GM21367 (cell line): ENCODE measurements at regions not wholly inside any gene's neighbourhood (a gene's known extent, or its start where the extent isn't known, plus 50 kb on each side); places are given as distances from the start of the nearest gene placed in this dataset.

Source experiments
- ATAC-seq: cut with Tn5 transposase; IDR thresholded peaks from one replicate; pipeline ENCODE4 v1.9.1; 2021; ENCODE audit not compliant: unreplicated experiment

DNA sequence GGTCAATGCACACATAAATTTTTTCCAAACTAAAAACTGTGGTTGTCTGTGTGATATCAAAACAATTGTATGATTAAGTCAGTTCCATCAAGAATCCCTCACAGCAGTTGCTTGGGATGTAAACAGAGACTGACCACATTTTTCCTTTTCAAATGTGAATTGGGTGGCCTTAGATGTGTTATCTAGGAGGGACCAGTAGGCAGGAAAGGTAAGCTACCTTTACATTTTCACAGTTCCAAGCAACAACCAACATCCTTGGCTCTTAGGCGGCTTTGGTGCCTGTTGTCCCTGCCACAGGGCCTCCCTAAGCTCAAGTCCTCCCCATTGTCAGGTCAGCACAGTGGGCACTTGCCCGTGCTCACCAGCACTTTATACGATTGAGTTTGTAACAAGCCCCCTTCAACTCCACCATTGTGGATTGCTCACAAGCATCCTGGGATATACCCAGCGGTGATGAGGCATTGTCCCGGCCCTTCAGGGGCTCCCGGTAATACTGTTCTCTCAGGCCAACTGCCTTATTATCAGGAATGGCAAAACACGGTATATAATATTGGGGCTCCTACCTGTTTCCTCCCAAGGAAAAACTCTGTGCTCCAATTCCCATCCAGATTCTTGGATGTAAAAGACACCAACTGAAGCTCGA, 114.9 kb upstream of the ANKRD1 start:
- ATAC-seq: no peak

DNA sequence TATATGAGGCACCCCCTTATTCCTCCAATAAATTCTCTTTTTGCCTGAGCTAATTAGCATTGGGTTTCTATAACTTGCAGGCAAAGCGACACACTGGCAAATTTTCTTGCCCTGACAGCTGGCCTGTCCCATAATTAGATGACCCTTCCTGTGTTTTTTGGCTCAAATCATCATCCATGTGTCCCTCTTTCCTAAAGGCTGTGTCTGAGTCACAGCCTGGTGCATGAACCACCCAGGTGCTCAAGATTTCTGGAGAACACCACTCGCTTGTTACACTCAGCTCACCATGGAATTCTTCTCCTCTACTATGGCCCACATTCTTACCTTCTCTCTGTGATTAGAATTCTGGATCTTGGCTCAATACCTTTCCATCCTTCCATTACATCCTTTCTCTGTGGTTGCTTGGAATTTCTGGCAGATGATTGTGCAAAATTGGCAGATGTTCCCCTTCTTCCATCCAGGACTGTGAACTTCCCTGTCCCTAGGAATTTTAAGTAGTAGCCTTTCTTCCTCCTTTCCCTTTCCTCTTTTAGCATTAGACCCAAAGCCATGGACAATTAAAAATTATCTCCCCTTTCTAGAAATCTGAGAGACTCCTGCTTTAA, 116.0 kb upstream of the ANKRD1 start:
- no peak for ATAC-seq

DNA sequence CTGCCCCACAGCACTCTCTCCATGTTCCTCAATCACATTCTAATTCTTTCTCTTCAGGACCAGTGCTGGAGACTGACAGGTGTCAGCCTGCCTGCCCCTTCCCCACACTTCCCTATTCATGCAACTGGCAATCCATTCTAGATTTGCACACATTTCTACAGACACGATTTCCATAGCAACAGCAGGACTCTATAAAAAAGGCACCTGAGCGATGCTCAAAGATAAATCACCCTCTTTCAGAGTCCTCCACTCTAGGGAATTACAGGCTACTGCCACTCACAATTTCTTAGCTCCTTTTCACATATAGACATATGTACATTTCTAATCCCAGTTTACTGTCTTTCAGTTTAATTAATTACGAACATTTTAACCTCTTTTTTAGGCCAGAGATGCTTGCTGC, 118.1 kb upstream of the ANKRD1 start:
- ATAC-seq: no peak

DNA sequence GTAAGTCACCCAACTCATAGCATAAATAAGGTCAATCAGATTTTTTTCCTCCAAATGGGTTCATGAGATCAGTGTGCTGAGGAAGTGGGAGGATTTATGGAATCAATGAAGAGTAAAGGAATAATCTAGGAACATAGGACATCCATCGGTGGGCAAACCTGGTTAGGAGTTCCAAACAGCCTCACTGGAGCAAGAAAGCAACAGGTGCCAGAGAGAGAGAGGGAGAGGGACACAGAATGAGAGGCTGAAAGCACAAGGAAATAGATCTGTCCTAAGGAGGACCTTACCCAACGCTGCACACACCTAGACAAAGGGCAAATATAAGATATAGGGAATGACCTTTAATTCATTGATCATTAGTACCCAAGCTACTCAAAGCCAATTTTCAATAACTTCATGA, 119.5 kb upstream of the ANKRD1 start:
- ATAC-seq: no peak

DNA sequence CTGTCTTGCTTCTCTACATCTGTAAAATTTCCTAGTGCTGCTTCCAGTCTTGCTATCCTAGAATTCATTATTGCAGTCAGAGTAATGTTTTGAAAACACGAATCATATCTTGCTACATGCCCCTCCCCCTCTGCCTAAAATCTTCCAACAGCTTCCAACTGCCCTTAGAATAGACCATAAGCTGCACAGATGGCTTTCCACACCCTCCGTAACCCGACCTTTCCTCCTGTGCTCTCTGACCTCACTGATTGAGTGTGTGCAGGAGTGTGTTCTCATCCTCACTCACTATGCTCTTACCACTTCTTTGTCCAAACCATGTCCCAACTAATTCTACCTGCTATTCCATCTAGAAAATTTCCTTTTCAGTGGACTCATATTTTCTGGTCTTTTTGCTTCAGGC, 121.2 kb upstream of the ANKRD1 start:
- no peak for ATAC-seq

DNA sequence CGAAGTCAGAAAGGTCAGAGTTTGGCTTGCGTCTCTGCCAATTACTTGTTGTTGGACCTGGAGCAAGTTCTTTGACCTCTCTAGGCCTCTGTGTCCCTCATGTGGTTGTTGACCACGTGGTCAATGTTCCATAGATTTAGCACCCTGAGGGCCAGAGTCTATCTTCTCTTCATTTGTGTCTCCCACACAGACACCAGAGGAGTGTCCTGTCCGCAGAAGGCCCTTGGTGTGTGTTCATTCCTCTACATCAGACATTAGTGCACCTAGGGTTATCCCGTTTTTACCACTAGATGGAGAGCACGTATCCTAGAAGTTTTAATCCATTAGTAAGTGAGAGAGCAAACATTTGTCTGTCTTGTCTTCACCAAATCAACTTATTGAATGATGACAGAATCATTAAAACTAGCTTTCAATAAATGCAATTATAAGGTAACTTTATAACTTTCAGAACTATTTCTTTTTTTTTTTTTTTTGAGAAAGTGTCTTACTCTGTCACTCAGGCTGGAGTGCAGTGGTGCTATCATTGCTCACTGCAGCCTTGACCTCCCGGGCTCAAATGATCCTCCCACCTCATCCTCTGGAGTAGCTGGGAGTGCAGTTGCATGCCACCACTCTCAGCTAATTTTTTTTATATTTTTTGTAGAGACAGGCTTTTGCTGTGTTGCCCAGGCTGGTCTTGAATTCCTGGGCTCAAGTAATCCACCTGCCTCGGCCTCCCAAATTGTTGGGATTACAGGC, 122.5 kb upstream of the ANKRD1 start:
- no peak for ATAC-seq

DNA sequence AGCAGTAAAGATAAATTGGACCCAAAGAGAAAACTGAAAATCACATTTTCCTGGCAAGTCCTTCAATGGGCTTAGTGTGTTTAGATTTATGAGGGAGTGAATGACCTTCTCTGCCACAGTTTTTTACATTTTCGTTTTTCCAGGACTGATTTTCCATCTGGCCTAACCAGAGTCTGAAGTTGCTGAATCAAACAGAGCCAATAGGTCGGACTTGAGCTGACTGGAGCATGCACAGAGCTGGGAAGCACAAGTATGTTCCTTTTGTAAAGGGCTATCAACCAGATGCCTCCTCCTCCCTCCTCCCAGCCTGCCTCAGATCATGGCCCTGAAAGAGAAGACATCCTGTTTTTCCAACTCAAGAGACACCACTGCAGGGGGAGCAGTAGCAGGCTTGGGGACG, 126.0 kb upstream of the ANKRD1 start:
- ATAC-seq: no peak

DNA sequence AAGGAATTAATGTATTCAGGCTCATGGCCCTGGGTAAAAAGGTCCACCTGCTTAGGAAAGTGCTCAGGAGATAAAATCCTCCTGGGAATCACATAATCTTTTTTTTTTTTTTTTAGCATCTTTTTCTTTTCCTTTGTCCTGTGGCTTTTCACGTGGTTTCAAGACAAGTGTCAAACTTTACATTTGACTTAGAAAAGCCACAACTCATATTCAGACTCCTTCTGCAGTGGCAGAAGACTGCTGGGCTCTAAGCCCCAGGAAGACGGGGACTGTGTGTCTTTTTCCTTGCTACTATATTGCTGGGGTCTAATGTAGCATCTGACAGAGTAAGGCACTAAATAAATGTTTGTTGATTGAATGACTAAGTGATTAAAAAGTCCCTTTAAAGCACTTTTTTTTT, 127.5 kb upstream of the ANKRD1 start:
- ATAC-seq: no peak

DNA sequence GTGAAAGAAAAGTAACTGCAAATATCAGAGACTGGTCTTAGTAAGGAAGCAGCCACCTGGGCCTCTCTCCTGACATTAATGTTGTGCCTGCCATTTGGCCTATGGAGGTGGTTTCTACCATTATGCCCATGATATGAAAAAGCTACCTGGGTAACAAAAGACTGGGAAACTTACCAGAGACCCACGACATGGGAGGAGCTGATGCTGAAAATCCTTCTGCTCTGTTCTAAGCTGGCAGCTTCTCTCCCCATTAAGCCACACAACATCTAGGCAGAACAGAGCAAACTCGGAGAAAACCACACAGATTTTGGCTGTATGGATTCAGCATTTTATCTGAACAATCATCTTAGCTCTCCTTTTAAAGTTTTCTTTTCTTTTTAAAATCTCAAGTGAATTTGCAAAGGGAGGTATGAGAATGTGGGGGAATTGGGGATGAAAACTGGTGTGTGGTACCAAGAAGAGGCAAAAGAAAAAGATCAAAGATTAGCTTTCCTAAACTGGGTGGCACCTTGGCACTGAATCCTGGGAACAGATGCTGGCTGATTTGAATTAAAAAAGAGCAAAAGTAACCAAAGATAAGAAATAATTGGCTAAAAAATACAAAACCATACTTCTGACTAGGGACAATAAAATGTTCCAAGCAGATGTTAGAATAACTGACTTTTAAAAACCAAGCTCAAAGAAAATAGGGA, 128.6 kb upstream of the ANKRD1 start:
- no peak for ATAC-seq

DNA sequence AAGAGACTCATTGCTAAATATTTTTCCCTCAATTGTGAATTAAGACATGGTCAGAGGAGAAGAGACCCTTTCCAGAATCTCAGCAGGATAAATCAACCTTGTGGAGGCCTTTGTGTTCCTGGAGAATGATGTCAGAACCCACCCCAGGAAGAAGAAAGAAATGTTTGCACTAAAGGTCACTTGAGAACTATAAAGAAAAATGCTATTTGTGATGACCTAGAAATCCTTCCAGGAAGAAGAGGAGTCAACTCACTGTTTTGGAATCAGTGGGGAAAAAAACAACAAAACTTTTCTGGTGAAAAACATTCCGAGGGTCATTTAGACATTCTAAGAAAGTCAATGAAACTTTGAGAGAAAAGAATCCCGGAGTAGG, 129.1 kb upstream of the ANKRD1 start:
- no peak for ATAC-seq

DNA sequence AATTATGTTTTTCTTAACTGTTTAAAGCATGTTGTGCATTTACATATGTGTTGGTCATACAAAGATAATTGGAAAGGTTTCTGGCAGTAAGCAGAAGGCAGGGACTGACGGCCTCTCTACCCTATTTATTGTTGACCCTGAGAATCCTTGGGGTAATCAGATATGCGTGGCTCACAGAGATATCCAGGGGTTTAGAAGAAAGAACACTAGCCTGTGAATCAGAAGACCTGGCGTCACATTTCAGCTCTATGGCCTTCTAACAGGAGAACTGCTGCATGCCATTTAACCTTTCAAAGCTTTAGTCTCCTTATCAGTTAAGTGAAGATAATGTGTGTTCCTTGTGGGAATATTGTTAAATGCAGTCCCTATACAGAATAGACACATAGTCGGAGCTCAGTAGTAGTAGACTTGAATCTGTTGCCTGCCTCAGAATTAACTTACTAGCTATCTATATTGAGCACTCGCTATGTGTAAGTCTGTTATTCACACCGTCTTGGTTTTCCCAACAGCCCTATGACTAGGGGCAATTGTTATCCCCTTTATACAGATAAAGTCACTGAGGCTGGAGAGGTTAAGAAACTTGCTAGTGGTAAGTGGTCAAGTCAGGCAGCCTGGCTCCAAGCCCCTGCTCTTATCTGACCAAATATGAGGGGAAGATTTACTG, 129.6 kb upstream of the ANKRD1 start:
- no peak for ATAC-seq

DNA sequence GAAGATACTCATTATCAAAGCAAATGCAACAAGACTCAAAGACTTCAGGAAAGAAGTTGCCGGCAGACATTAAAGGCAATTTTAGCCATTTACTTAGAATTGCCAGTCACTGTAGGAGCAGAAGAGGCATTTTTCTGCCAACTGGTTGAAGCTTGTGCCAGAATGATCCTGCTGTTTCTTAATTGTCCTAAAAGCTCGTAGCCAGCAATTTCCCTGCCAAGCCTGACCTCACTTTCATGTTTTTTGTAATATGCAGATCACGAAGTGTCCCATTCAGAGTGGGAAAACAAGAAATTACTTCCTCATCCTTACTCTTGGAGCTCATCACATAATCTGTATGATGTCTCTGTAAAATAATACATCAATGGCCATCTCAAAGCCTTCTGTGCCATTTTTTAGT, 130.9 kb upstream of the ANKRD1 start:
- ATAC-seq: no peak

DNA sequence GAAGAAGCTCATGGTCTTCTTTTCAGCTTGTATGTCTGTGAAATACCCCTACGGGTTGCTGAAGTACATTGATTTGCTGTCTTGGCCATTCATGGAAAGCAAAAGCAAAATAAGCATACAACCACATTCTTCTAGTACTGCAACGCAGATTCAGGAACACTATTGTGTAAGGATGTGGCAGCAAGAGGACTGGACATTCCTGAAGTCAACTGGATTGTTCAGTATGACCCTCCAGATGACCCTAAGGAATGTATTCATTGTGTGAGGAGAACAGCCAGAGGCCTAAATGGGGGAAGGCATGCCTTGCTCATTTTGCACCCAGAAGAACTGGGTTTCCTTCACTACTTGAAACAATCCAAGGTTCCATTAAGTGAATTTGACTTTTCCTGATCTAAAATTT, 133.4 kb upstream of the ANKRD1 start:
- no peak for ATAC-seq

DNA sequence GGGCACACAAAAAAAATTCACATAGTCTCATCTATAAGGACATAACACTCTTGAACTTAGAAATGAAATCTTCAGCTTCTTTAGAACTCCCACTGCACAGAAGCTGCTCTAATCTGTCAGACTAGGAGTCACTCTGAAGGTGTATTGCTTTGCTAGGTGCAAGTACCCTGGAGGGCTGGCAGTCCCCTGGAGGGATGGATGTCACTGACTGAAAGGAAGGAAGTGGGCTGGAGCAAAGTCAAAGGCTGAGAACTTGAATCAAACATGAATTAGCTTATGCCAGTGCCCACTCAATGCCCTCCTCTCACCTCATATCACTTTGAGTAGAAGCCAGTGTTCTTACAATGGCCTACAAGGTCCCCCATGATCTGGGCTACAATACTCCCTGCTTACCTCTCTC, 140.3 kb upstream of the ANKRD1 start:
- no peak for ATAC-seq

DNA sequence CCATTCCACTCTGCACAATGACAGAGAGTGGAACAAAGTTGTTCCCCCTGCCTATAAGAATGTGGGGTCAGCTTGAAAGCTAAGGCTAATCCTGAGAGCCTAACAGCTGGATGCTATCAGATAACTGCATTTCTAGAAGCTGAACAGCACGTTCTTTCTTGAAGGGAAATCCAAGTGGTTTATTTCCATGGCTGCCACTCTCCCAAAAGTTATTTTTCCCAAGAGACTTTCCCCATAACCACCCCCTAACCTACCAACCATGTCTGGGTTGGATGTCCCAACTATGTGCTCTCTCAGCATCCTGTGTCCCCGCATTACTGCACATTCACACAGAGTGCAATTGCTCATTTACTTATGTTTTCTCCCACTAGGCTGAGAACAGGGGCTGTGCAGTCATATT, 140.7 kb upstream of the ANKRD1 start:
- no peak for ATAC-seq

DNA sequence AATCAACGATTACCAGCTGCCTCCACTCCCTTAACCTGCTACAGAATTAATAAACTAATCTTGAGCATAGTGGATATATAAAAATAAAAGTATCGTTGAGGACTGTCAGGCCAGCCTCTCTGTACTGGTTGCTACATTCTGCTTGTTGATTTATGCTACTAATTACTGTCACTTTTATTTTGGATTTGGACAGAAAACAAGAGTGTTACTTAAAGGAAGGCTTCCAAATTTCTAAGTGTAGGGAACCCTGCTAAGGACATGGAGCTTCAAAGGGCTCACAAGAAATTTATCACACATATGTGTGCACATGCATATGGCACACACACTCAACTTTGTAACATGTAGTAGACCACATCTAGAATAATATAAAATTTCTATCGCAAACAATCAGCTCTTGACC, 141.2 kb upstream of the ANKRD1 start:
- ATAC-seq: no peak

DNA sequence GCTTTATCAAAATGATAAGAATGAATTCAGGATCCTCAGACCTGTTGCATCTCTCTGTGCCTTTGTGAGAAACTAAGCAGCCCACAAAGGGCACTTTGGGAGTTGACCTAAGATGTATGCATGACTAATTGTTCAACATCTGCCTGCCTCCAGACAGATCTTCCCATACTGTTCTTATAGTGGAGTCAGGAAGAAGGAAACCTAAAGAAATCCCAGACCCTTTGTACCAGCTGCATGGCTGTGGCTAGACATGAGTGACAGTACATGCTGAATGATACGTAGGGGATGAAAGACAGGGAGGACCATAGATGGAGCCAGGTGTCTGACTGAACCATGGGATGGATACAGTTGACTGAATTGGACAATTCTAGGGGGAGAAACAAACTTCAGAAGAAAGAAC, 148.7 kb upstream of the PCGF5 start:
- no peak for ATAC-seq

DNA sequence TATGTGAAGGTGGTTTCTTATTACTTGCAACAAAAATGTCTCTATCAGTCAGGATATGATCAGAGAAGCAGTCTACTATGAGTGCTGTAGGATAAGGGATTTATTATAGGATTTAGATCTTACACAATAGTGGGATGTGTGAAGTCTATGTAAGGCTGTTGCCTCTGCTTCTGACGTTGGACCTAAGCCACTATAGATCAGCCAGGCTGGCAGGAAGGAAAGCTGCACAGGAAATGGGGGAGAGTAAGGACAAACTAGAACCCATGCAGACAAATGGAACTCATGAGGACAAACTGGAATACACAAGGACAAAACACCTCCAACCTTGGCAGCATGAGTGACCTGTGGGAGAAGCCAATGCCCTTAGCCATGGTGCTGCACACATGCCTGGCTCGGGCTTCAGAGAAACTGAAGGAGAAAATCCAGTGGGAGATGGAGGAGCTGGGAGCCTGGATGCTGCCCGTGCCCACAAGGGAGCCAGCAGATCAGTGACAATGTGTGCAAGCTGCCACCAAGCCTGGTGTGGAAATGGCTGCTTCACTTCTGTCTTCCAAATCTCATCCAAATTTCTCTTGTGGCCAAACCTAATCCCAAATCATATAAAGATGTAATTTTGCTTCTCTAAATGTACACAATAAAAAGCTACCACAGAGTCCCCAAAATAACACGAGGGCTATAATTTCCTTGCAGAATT, 147.0 kb upstream of the PCGF5 start:
- no peak for ATAC-seq

DNA sequence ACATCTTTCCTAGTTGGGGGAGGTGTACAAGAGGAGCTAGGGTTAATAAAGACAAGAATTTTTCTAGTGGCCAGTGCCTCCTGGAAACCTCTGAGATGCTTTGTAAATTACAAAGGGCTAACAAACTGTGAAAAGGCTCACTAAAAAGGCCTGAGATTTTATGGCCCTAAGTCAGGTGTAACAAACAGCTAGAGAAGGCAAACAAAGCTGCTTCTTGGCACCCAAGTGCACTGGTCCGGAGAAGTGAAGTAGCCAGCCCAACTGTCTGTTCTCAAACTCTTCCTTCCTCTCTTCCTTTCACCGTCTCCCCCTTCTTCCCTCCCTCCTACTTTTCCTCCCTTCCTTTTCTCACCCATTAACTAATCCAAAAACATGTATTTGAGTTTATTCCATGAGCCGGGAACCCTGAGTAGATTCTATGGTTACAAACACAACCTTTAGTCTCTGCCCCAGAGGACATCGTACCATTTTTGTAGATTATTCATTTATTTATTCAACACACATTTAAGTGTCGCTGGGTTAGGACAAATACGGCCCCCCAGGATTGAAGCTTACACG, 143.4 kb upstream of the PCGF5 start:
- no peak for ATAC-seq

DNA sequence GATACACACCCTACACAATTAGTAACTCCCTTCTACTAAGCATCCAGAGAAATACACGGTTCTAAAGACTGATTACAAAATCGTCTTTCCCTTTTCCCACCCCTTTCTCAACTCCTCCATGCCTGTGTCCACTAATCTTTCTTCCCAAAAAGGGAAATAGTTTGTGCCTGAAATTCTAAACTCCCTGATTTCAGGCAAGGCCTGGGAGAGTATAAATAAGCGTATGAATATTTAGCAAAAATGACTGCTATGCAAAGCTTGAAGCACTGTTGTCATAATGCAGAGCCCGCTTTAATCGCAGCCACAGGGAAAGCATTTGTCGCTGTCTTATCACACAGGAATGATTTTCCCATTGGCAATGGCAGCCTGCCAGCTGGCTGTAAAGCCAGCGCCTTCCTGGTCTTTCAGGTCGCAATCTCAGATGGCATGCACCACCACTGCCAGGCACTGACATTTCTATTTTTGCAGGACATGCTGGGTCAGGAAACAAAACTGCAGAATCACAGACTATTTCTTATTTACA, 142.9 kb upstream of the PCGF5 start:
- no peak for ATAC-seq
